ENCODE measurements at regions not wholly inside any gene's neighbourhood (a gene's known extent, or its start where the extent isn't known, plus 50 kb on each side); places are given as distances from the start of the nearest gene placed in this dataset.

- TF ChIP-seq CTCF (IDR thresholded peaks at IDR 0.05; ENCODE audit: poor library complexity) (no peak), EZH2 (IDR thresholded peaks at IDR 0.05; ENCODE audit: borderline replicate concordance) (no peak), EZH2phosphoT487 (IDR thresholded peaks at IDR 0.05; ENCODE audit: low read depth, severe bottlenecking, unreplicated experiment) (no peak)
These were observed 89.0 kb downstream of the GCNT4 start for GRCh38 chr5:74963407-74963806.
